GM19397 (cell line): ENCODE measurements at regions not wholly inside any gene's neighbourhood (a gene's known extent, or its start where the extent isn't known, plus 50 kb on each side); places are given as distances from the start of the nearest gene placed in this dataset.
"Not testable (repeated sequence)": the region's sequence is repeated elsewhere in the genome, so short reads cannot be mapped to it uniquely, and the experiment has no call there.

Experiments used
- ATAC-seq: cut with Tn5 transposase; IDR thresholded peaks from one replicate; pipeline ENCODE4 v1.9.1; 2021; ENCODE audit warnings: mild to moderate bottlenecking, moderate library complexity; ENCODE audit not compliant: unreplicated experiment

GRCh38 chr4:19187691-19188090, 1064.0 kb upstream of the SLIT2 start:
- ATAC-seq, result no peak

GRCh38 chr4:19187096-19187495, 1064.6 kb upstream of the SLIT2 start:
- ATAC-seq, result no peak

GRCh38 chr4:19181631-19182030, 1070.1 kb upstream of the SLIT2 start:
- ATAC-seq, result not testable (repeated sequence)

GRCh38 chr4:19178835-19179234, 1072.9 kb upstream of the SLIT2 start:
- no peak for ATAC-seq

- ATAC-seq, result no peak
Measured at GRCh38 chr4:19177616-19178015, 1074.1 kb upstream of the SLIT2 start.

- ATAC-seq, result no peak
Measured at GRCh38 chr4:19171832-19172231, 1079.9 kb upstream of the SLIT2 start.

GRCh38 chr4:19167311-19167710, 1084.4 kb upstream of the SLIT2 start:
- no peak for ATAC-seq

GRCh38 chr4:19164334-19164733, 1087.4 kb upstream of the SLIT2 start:
- ATAC-seq, result no peak

GRCh38 chr4:19159874-19160273, 1091.8 kb upstream of the SLIT2 start:
- ATAC-seq, result no peak

GRCh38 chr4:19158107-19158809, 1093.4 kb upstream of the SLIT2 start:
- ATAC-seq, result no peak

GRCh38 chr4:19156786-19157185, 1094.9 kb upstream of the SLIT2 start:
- ATAC-seq, result no peak

- no peak for ATAC-seq
Measured at GRCh38 chr4:19155568-19155967, 1096.1 kb upstream of the SLIT2 start.

- ATAC-seq, result not testable (repeated sequence)
Measured at GRCh38 chr4:19154267-19154666, 1097.4 kb upstream of the SLIT2 start.

GRCh38 chr4:19152264-19152663, 1099.4 kb upstream of the SLIT2 start:
- ATAC-seq, result no peak

- ATAC-seq, result no peak
Measured at GRCh38 chr4:19151684-19152083, 1100.0 kb upstream of the SLIT2 start.

GRCh38 chr4:19146038-19146437, 1105.7 kb upstream of the SLIT2 start:
- ATAC-seq, result no peak

GRCh38 chr4:19135895-19136633, 1114.5 kb upstream of the LCORL start:
- no peak for ATAC-seq

GRCh38 chr4:19134685-19135084, 1113.1 kb upstream of the LCORL start:
- ATAC-seq, result no peak

- no peak for ATAC-seq
Measured at GRCh38 chr4:19133315-19133714, 1111.8 kb upstream of the LCORL start.

- no peak for ATAC-seq
Measured at GRCh38 chr4:19130866-19131265, 1109.3 kb upstream of the LCORL start.

- no peak for ATAC-seq
Measured at GRCh38 chr4:19128176-19128575, 1106.6 kb upstream of the LCORL start.

- no peak for ATAC-seq
Measured at GRCh38 chr4:19126903-19127302, 1105.3 kb upstream of the LCORL start.
